ENCODE measurements at regions not wholly inside any gene's neighbourhood (a gene's known extent, or its start where the extent isn't known, plus 50 kb on each side); places are given as distances from the start of the nearest gene placed in this dataset.

- WGBS, 2 donors, result 55 to 60% methylated on average over 26 to 28 of the region's 28 CpGs
Measured at GRCh38 chr2:2769481-2770431, 438.7 kb upstream of the MYT1L start.

GRCh38 chr2:2768476-2768875 is 437.4 kb upstream of the MYT1L start:
- Histone ChIP-seq H3K27me3 (no peaks in the 10 kb centered on the region), H3K9me3 (no peaks in the 10 kb centered on the region), H3K27ac (no peak overlapping the region), H3K4me1 (no peaks in the 10 kb centered on the region), H3K36me3 (replicated peaks in 1 of 2; ENCODE audit: insufficient read depth in 1 of 2, low read depth in 2 of 2) (no peaks in the 10 kb centered on the region), H3K4me3 (no peak overlapping the region)
- no peak for TF ChIP-seq CTCF (IDR thresholded peaks at IDR 0.05)
- no peak for TF ChIP-seq POLR2A (IDR thresholded peaks at IDR 0.05)
- DNase-seq (no peak), ATAC-seq (no peak)
- WGBS, 2 donors, result 78 to 90% methylated on average over 2 to 5 of the region's 6 CpGs
- intact Hi-C loops (cut with DNase I), result no loop called here

More at GRCh38 chr2:2769481-2770431, 438.7 kb upstream of the MYT1L start:
- no peaks in the 10 kb centered on the region for H3K36me3 ChIP-seq (replicated peaks in 1 of 2; ENCODE audit: insufficient read depth in 1 of 2, low read depth in 2 of 2)
- no peak overlapping the region for H3K27ac ChIP-seq
- intact Hi-C loops (cut with DNase I), result no loop called here
- H3K4me3 ChIP-seq, result no peak overlapping the region
- DNase-seq (peak in 1 of 4 donors; percentile 13), ATAC-seq (no peak)
- TF ChIP-seq POLR2A (IDR thresholded peaks at IDR 0.05), result no peak
- TF ChIP-seq CTCF (IDR thresholded peaks at IDR 0.05), result no peak
- H3K9me3 ChIP-seq, result no peaks in the 10 kb centered on the region
- H3K27me3 ChIP-seq, result no peaks in the 10 kb centered on the region
- no peaks in the 10 kb centered on the region for H3K4me1 ChIP-seq

- no peaks in the 10 kb centered on the region for H3K9me3 ChIP-seq
- DNase-seq (no peak), ATAC-seq (no peak)
- H3K27ac ChIP-seq, result no peak overlapping the region
- H3K4me3 ChIP-seq, result no peak overlapping the region
- no peaks in the 10 kb centered on the region for H3K27me3 ChIP-seq
- H3K4me1 ChIP-seq, result no peaks in the 10 kb centered on the region
- intact Hi-C loops (cut with DNase I), result no loop called here
- no peak for TF ChIP-seq CTCF (IDR thresholded peaks at IDR 0.05)
- TF ChIP-seq POLR2A (IDR thresholded peaks at IDR 0.05), result no peak
- H3K36me3 ChIP-seq (replicated peaks in 1 of 2; ENCODE audit: insufficient read depth in 1 of 2, low read depth in 2 of 2), result no peaks in the 10 kb centered on the region
- WGBS, 2 donors, result 65 to 74% methylated on average over 5 to 9 of the region's 9 CpGs
Measured at GRCh38 chr2:2767837-2768236, 436.8 kb upstream of the MYT1L start.

- Histone ChIP-seq H3K4me3 (no peak overlapping the region), H3K36me3 (replicated peaks in 1 of 2; ENCODE audit: insufficient read depth in 1 of 2, low read depth in 2 of 2) (no peaks in the 10 kb centered on the region), H3K9me3 (no peaks in the 10 kb centered on the region), H3K27me3 (no peaks in the 10 kb centered on the region), H3K27ac (no peak overlapping the region), H3K4me1 (no peaks in the 10 kb centered on the region)
- intact Hi-C loops (cut with DNase I), result no loop called here
- DNase-seq (no peak), ATAC-seq (no peak)
- TF ChIP-seq POLR2A (IDR thresholded peaks at IDR 0.05) (no peak), CTCF (IDR thresholded peaks at IDR 0.05) (no peak)
- 83% methylated on average over 17 to 22 of the region's 22 CpGs for WGBS, 2 donors
Measured at GRCh38 chr2:2765839-2766495, 434.9 kb upstream of the MYT1L start.

Measured in body of pancreas (tissue), 4 donors.